GM19043 (cell line): ENCODE measurements at regions not wholly inside any gene's neighbourhood (a gene's known extent, or its start where the extent isn't known, plus 50 kb on each side); places are given as distances from the start of the nearest gene placed in this dataset.

Experiments used
- ATAC-seq: cut with Tn5 transposase; IDR thresholded peaks from one replicate; pipeline ENCODE4 v1.9.1; 2021; ENCODE audit warnings: low read depth; ENCODE audit not compliant: unreplicated experiment

DNA sequence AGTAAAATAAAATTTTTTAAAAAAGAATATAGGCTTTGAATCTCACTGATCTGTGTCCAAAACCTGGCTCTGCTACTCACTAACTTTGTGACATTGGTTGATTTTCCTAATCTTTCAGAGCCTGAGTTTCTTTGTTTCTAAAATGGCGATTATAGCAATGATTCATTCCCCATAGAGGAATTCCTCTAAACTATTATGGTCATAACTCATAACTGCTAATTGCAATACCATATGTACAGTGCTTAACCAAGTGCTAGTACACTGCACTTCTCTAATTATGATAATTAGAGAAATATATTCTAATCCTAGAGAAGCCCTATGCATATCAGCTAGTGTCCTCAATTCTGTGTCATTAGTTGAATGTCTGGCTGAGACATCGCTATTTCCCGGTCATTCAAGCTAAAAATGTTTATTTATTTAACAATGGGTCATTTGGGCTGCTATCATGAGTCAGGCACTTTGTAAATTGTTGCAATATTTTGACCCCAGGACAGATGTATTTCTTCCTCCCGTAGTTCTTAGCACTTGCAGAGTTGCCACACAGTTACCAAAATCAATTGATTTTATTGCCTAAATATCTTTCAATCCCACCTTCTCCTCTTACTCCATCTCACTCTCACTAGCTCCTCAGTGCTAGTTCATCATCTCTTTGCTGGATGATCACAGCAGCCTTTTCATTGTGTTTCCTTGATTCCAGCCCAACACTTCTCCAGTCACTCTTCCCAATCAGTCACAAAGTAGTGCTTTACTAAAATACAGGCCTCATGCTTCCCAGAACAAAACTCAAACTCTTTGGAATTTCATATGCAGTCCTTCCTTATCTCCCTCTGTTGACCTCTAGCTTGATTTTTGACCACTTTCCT is 200.9 kb upstream of the PAPPA start:
- ATAC-seq = no peak

DNA sequence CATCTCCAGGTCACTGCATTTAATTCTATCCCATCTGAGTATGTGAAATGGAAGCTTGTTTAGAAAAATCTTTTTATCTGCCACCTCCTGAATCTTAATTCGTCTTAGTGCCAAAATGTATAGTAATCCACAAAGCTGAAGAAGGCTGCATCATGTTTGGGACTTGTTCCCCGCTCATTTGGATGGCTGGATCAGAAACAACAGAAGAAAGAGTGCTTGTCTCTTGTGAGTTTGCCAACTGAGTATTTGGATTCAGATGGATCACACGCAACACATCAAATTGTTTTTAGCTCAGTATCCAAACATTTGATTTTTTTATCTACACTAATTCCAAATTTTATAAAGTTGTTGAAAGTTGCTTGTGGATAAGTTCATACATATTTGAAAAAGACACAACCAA is 197.2 kb upstream of the PAPPA start:
- ATAC-seq = no peak

DNA sequence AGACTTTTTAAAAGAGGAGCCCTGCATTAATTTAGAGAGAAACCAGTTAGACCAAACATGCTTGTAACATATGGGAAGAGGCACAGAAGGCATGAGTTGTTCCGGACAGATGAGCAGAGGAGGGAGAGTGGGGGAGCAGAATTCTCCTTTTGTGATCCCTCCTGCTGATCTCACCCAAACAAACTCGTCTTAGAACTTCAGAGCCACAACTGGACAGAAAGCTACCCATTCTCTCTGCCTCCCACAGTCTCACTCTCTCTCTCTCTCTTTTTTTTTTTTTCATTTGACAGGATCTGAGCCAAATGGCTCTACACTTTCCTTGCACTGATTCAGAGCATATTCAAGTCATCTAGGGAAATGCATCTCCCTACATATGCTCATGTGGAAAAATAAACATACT is 196.0 kb upstream of the PAPPA start:
- no peak for ATAC-seq

DNA sequence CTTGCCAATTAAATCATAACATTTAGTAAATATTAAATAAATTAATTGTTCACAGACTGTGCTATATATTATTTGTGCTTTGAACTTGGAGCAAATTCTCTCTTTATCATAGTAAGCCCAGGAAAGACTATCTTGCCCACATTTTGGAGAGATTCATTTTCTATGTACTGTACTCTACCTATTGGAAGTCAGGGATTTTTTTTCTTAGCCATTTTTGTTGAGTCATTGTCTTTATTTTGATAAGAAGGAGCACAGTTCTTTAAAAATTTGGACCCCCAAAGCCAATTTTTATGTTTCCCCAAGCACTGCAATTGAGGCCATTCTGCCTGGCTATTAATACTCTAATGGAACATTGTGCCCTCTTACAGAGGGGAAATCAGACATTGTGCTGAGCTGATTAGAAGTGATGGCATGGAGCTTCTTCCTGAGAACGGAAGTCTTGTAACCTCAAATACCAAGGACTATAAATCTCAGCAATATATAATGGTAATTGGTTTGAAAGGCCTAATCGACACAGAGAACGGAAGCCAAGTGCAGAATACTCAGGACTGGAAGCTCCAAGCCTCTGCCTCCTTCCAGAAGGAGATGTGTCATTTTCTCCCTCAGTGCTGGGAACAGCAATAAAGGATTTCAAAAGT is 188.8 kb upstream of the PAPPA start:
- no peak for ATAC-seq

DNA sequence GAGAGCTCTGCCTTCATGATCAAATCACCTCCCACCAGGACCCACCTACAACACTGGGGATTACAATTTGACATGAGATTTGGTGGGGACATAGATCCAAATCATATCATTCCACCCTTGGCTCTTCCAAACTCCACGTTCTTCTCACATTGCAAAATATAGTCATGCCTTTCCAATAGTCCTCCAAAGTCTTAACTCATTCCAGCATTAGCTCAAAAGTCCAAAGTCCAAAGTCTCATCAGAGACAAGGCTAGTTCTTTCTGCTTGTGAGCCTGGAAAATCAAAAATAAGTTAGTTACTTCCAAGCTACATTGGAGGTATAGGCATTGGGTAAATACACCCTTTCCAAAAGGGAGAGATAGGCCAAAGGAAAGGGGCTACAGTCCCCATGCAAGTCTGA is 186.9 kb upstream of the PAPPA start:
- no peak for ATAC-seq

DNA sequence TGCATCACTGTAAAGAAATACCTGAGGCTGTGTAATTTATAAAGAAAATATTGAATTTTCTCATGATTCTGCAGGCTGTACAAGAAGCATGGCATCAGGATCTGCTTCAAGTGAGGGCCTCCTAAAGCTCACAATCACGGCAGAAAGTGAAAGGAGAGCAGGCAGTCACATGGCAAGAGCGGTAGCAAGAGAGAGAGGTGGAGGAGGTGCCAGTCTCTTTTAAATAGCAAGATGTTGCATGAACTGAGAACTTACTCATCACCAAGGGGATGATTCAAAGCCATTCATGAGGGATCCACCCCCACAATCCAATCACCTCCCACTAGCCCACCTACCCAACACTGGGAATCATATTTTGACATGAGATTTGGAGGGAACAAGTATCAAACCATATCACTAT is 184.5 kb upstream of the PAPPA start:
- no peak for ATAC-seq

DNA sequence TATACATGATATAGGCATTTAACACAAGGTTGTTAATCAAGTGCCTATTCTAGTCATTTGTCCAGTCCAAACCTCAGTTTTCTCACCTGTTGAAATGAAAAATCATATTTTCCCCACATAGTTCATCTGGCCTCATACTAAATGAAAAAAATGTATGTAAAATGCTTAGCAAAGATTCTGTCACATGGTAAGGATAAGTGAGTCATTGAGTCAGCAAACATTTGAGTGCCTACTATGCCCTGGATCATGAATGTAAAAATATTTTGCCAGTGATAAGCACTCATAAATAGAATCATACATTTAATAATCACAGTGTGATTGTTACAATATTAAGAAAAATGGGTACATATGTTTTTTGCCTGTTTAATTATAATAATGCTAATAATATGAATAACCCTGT is 181.2 kb upstream of the PAPPA start:
- ATAC-seq = no peak

DNA sequence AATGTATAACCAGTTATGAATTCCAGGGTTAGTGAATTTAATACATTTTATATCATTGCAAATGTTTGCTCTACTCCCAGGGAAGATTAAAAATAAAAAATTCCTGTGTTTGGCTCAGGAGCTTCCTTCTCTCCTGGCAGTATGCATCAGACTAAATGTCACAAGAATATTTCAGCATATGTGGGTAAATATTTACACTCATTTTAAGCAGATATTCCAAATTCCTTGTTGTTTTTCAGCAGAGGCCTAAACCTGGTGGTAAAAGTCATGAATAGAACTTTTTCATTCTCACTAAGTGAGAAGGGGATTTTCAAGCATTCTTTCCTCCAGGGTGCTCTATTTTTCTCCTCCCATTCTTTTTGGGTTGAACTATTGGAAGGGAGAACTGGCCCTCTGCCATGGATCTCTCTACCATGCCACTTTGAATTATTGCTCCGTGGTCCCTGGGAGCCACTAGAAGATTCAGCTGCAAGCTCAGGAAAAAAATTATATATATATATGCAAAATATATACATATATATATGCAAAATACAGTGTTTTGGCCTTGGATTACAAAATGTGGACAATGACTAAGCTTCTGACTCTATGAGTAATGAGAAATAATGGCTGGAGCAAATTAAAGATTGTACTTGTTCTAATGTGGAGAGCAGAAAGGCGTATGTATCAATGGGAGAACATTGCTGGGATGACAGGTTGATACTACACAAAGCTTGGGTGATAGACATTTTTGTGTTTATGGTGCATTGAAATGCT is 180.6 kb upstream of the PAPPA start:
- no peak for ATAC-seq

DNA sequence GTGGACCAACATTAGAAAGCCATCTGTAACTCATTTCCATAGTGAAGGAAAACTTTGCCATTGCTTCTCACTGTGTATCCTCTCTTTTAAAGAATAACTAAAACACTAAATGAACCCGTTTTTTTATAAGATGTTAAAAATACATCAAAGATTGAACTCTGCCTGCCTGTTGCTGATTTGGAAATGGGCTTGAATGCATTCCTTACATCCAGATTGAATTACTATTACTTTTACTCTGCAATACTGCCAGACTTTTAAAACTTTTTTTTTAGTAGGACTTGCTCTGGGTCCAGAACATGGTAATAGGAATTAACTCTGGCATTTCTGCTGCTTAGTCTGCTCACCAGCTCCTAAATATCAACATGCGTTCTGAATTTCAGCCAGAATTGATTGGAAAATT is 176.8 kb upstream of the PAPPA start:
- ATAC-seq = no peak

DNA sequence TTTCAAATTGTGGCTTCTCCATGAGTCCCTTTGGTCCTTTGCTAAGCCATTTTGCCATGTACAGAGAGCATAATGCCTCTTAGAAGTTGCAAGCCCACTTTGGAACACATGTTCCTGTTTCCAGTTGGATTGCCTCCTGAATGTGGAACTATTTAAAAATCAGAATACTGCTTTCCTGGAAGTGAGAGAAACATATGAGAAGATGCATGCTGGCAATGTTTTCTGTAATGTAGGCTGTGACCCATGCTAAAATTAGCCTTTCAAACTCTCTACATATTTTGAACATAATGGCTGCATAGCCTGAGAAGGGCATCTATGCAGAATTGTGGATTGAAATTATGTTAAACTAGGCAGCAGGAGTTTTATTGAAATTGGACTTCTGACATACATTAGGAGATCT is 175.5 kb upstream of the PAPPA start:
- ATAC-seq = no peak

DNA sequence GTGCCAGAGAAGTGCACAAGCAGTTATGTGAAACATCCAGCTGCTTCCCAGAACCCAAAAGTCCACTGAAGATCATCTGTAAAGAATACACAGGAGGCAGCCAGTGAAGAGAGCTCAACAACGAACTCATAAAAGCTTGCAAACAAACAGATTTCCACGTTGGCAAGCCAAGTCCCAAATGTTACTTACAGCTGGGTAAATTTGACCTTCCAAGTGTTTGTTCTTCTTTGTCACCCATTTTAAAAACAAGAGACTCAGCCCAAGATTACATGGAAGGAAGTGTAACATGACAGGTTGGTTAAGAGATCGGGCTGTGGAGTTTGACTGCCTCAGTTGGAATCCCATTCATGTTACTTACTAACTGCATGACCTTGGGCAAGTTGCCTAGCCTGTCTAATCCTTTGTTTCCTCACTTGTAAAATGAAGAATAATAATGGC is 174.9 kb upstream of the PAPPA start:
- ATAC-seq = no peak

DNA sequence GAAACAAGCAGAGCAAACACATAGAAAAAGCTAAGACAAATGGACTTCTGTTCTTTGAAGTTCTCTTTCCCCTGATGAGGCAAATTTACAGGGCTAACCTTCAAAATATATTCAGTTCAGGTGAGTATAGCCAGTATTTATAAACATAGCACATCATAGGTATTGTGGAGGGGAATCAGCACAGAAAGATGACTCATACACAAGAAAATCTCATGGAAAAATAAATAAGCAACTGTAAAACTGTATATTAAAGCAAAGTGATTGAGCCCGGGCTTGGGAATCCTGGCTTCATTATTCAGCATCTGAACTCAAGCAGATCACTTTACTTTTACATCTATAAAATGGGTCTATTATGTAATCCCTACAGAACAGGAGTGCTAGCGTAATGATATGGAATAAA is 173.5 kb upstream of the PAPPA start:
- ATAC-seq = no peak

DNA sequence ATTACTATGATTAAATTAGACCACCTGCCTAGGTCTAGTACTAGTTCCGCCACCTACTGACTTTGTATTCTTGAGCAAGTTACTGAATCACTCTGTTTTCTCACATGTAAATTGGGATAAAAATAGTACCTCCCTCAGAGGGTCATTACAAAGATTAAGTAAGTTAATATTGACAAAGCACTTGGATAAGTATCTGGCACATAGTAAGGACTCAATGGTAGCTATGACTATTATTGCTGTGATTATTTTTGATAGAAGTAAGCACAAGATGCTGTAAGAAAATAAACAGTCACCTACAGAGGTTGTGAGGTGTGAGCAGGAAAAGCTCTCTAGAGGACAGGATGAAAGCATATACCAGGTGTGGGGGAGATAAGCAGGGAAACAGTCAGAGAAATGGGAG is 173.1 kb upstream of the PAPPA start:
- ATAC-seq = no peak

DNA sequence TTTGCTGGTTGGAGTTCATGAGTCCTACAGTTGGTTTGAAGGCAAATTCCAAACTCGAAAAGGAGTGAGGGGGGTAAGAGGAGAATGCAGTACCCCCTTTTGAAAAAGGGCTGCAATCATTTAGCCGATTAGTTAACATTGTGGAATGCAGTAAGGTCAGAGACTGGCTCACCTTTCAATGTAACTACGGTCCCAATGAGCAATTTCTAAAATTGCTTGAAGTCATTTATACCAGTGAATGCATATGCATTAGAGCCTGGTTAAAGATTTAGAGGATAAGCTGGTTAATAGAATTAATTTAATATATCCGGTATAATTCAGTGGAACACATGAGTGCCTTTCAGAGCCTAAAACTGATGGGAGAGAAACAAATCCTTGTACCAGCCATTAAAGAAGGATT is 172.6 kb upstream of the PAPPA start:
- ATAC-seq = no peak

DNA sequence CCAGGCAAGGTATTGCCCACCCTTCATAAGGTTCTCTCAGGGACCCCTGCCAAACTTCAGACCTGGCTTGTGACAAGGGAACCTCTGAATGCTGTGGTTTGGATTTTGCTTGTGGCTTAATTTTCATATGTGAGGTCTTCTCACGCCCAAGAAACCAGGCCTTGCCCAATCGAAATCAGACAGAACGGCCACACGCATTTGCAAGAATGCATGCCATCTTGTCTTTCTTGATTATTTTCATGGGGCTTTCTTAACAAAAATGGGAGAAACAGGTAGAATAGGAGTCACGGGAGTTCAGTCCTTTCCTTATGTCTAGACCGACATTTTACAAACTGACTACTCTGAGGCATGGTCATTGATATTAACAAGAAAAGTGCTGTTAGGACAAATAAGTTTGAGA is 170.2 kb upstream of the PAPPA start:
- ATAC-seq = no peak

DNA sequence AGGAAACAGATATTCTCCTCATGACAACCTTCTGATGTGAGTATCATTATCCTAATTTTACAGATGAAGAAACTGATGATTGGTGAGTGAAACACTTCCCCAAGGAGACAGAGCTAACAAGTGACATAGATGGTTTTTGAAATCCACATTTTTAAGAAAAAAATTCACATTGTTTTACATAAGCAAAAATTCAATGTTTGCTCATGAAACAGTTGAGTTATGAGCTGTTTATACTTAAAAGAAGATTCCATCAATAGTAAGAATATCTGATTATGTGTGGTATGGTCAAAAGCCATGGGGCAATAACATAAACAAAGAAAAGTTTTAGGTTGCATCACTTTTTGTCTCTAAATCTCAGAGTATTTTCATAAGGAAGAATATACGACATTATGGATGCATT is 167.9 kb upstream of the PAPPA start:
- ATAC-seq = no peak

DNA sequence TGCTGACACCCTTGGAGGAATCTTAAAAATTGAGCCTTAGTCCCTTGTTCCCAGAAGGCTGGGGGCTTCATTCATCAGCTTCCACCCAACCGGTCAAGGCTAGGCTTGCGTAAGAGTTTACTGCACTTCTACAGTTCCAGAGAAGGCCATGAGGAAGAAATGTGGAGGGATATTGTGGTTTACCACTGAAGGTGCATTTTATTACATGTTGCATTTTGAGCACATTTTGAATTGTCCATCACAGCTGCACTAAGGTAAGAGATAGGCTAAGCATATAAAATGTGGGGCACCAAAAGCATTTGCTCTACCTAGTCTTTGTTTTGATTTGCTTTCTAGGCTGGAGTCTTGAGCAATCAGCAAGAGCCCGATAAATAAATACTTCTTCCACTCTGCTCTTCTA is 167.1 kb upstream of the PAPPA start:
- ATAC-seq = no peak

DNA sequence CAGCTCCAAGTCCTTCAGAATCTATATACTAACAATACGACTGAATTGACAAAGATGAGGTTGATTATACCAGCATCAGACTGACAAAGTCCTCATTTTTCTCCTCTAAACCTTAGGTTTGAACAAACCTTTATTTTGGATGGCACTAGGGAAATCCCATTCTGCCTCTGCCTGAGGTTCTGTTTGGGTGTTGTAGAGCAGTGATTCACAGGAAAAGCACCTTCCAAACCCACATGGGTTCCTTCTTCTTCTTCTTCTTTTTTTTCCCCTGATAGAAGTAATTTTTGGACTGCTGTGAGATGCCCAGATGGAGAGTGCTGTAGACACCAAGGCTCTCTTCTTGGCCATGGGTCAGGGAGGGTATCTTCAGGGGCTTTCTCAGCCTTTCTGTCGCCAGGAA is 164.9 kb upstream of the PAPPA start:
- no peak for ATAC-seq

DNA sequence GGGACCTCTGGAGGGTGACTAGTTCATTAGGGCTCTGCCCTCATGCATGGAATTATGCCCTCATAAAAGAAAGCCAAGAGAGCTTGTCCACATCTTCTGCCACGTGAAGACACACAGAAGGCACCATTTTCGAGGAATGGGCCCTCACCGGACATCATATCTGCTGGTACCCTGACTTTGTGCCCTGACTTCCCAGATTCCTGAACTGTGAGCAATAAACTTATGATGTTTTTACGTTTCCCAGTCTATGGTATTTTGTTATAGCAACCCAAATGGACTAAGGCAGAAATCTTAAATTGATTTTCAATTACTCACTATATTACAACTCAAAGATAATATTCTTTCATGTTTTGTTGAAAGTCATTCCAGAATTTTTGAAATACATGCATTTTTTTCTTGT is 163.8 kb upstream of the PAPPA start:
- no peak for ATAC-seq

DNA sequence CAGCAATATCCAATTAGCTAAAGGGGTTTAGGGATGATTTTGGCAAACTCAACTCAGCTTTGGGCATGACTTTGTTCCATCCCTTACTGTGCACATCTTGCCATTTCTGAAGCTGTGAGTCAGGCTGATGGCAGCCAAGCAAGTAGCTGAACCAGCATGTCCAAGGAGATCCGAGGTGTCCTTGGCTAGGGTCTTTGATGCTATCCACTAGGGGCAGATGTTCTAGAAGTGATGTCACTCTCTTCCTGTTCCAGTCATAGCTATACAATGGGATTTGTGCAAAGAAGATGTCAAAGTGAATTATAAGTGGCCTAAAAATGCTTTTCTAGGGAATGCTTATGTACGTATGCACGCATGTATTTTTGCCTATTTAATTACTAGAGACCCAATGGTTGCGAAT is 160.8 kb upstream of the PAPPA start:
- ATAC-seq = no peak

DNA sequence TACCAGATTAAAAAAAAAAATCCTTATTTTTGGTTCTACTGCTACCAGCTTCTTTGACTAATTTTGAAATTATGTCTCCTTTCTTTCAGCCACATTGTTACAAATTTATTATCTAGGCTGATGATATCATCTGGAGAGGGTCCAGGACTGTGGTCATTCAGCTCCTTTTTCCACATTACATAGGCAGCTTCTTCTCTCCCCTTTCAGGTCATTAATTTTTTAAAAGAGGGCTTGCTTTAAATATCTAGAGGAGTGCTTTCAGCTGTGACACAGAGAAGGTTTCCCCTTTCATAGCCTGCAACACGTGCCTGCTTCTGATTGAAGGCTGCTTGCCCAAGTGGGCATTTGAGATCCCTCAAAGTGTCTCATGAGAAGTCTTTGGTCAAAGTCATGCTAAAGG is 155.7 kb upstream of the PAPPA start:
- ATAC-seq = no peak

DNA sequence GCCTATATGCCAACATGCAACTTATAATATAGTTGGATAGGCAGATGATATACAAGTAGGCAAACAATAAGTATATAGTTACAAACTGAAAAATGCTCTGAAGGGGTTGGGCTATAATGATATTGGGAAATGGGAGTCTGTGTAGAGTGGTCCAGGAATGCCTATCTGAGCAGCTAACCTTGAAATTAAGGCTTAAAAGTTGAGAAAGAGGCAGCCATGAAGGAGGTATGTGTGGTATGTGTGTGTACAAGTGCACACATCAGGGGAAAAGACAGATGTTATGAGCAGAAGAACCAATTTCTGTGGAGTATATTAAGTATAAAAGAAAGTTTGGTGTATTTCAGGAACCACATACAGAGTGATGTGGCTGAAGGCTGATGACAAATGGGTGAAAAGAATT is 154.9 kb upstream of the PAPPA start:
- ATAC-seq = no peak
